Lower leg skin (tissue), 4 donors: ENCODE measurements at regions not wholly inside any gene's neighbourhood (a gene's known extent, or its start where the extent isn't known, plus 50 kb on each side); places are given as distances from the start of the nearest gene placed in this dataset.

Experiments
- DNase-seq, 2 donors: peaks; one replicate each; pipeline ENCODE4 v3.0.0-alpha.2; 2019; ENCODE audit warnings: low spot score in 2 of 2
- H3K4me3 ChIP-seq: fragments of 200-600 bp; sonication (generic); 2 replicates; pipeline ENCODE4 v1.5.1; 2017; ENCODE audit warnings: mild to moderate bottlenecking, low read depth; ENCODE audit not compliant: poor library complexity, severe bottlenecking
- CTCF ChIP-seq, 3 donors: fragments of 450-650 bp; IDR thresholded peaks; one replicate each; pipeline ENCODE4 v1.5.1; 2016; ENCODE audit warnings: antibody characterized with exemption in 3 of 3, mild to moderate bottlenecking in 3 of 3, moderate library complexity in 2 of 3
- POLR2A ChIP-seq, 2 donors: fragments of 450-650 bp; IDR thresholded peaks; one replicate each; pipeline ENCODE4 v1.6.1; 2016 to 2017; ENCODE audit warnings: antibody characterized with exemption in 2 of 2, mild to moderate bottlenecking in 1 of 2, moderate library complexity in 1 of 2
- WGBS, 2 donors: methylation state at CpG; one replicate each; pipeline ENCODE4 v1.1.5; 2018; 5-methylcytosine and 5-hydroxymethylcytosine counted together
- intact Hi-C: fragments of 100-400 bp; cut with DNase I; formaldehyde crosslinking; loops from one replicate; pipeline ENCODE4 v1.15.0; 2023; ENCODE audit warnings: low total_unique reads

DNA sequence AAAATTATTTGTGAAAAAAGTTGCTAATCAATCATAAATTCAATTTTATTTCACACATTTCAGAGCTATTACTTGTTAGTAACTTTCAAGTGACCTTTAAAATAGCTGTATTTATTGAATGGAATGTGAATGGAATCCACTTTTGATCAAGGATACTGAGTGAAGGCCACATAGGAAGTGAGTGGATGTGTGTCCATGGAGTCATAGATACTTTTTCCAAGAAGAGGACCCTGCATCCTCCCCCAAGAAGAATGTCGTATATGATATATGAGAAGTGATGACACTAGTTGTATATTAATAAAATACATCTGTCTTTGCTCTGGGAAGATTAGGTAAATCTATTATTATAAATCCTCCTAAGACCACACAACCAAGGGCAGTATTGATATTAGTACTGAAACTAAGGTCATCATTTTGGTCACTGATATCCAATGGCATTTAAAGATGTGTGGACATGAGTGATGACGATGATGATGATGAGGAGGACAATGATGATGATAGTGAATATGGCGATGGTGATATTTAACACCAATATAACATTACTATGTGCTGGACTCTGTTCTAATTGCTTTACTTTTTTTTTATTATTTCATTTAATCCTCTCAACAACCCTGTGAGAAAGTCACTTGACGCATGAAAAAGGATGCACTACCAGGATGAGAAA is 493.0 kb upstream of the NR2F2 start:
- no peak for DNase-seq
- TF ChIP-seq POLR2A (IDR thresholded peaks at IDR 0.05) (no peak), CTCF (IDR thresholded peaks at IDR 0.05) (no peak)
- WGBS, 2 donors: 90 to 94% methylated on average over 4 of the region's 4 CpGs
- intact Hi-C loops: no loop called here
- no peak overlapping the region for H3K4me3 ChIP-seq

DNA sequence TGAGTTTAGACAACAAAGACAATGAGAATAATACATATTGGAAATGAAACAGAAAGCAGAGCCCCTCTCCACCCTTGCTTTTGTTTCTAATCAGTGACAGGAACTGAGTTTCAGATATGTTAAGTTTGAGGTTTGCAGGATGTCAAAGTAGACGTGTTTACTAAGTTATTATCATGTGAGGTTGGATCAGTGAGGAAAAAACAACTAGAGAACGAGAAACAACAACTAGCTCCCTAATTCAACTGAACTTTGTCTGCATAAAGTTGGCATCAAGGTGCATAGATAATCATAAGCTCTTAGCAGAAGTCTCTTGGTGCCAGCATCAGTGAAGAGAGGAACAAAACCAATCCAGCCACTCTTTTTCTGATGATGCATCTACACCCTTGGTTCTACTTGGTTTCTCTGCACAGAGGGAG is 491.1 kb upstream of the NR2F2 start:
- no peak overlapping the region for H3K4me3 ChIP-seq
- 43 to 59% methylated on average over 2 of the region's 2 CpGs for WGBS, 2 donors
- intact Hi-C loops: no loop called here
- no peak for DNase-seq
- TF ChIP-seq POLR2A (IDR thresholded peaks at IDR 0.05): no peak
- no peak for TF ChIP-seq CTCF (IDR thresholded peaks at IDR 0.05)

DNA sequence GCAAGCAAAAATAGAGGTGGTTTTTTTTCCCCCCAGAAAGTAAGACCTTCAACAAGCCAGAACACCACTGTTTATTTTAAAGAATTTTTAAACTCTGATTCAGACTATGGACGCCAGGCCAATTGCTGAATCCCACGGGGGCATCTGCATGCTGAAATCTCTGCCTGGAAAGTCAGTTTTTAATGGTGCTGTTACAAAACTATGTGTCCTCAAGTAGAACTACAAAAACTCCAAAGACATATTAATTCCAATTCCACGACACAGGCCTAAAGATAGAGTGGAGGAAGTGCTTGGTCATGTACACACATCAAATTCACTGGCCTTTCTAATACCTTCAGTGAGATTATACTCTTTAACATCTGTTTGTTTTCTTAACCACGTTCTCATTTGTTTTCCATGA is 490.5 kb upstream of the NR2F2 start:
- intact Hi-C loops: no loop called here
- 66 to 73% methylated on average over 4 of the region's 4 CpGs for WGBS, 2 donors
- TF ChIP-seq CTCF (IDR thresholded peaks at IDR 0.05) (no peak), POLR2A (IDR thresholded peaks at IDR 0.05) (no peak)
- no peak overlapping the region for H3K4me3 ChIP-seq
- DNase-seq: no peak

DNA sequence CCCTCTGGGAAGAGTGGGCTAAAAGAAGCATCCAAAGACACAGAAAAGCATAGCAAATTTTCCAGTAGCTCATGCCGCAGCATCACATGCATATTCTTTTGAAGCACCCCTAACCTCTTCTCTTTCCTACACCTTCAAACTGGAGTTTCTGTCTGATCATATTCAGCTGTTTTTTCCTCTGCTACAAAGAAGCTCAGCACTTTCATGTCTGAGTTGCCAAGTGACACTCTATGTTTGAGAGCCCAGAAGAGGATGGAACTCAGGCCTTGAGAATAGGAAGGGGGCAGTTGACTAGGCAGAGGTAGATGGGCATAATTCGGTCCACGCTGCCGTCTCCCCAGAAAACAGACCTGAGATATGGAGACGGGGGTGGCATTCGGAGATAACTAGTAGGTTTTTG is 489.6 kb upstream of the NR2F2 start:
- TF ChIP-seq CTCF (IDR thresholded peaks at IDR 0.05): no peak
- TF ChIP-seq POLR2A (IDR thresholded peaks at IDR 0.05): no peak
- no peak for DNase-seq
- no peak overlapping the region for H3K4me3 ChIP-seq
- 97 to 98% methylated on average over 6 of the region's 6 CpGs for WGBS, 2 donors
- intact Hi-C loops: no loop called here

DNA sequence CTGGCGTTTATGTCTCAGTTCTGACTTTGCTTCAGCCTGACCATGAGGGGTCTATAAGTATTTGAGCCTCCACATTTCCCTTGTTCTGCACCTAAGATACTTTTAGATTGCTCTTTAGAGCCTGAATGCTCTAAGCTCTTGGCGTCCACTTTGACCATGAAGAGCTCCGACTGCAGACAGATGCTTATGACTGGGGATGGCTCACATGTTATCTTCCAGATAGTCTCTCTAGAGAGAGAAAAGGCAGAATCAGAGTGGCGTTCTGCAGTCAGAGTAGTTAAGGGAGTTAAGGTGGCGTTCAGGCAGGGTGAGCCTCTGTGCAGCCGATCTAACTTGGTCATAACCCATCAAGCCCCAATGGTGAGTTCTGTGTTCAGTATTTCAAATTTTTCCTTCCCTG is 487.9 kb upstream of the NR2F2 start:
- no peak for DNase-seq
- intact Hi-C loops: no loop called here
- 83 to 85% methylated on average over 6 of the region's 6 CpGs for WGBS, 2 donors
- TF ChIP-seq POLR2A (IDR thresholded peaks at IDR 0.05) (no peak), CTCF (IDR thresholded peaks at IDR 0.05) (no peak)
- no peak overlapping the region for H3K4me3 ChIP-seq
